GM21447 (cell line): ENCODE measurements at regions not wholly inside any gene's neighbourhood (a gene's known extent, or its start where the extent isn't known, plus 50 kb on each side); places are given as distances from the start of the nearest gene placed in this dataset.
"Not testable (repeated sequence)": the region's sequence is repeated elsewhere in the genome, so short reads cannot be mapped to it uniquely, and the experiment has no call there.

Experiments used
- ATAC-seq: cut with Tn5 transposase; IDR thresholded peaks from one replicate; pipeline ENCODE4 v1.9.1; 2021; ENCODE audit not compliant: unreplicated experiment

- ATAC-seq, result no peak
Measured at GRCh38 chr1:173300061-173301044, 93.2 kb upstream of the TNFSF4 start.

DNA sequence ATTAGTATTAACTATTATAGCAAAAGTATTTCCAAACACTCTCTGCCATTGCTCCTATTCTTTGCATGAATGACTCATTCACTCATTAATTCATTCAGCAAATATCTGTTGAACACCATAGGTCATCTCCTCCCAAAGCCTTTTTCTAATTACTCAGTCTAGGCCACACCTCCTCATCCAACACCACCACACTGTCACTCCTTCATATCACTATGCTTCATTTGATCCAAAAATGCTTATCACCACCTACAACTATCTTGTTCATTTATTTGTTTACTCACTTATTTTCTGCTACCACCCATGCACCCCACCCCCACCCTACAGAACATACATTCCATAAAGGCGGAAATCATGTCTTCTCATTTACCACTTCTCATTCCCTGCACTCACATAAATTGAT lies 94.4 kb upstream of the TNFSF4 start:
- no peak for ATAC-seq

DNA sequence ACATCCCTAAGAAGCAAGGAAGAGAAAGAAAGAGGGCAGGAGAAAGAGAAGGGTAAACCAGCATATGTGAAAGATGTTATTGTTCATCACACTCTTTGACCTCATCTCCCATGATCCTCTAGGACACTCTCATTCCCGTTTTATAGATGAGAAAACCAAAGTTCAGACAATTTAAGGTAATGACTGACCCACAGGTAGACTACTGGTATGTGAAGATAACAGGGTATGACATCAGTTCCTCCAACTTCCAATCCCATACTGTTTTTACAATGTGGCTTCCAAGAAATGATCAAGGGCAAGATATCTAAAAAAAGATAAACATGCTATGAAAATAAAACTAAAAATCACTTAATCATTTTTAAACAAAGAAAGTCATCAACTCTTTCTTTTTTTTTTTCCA lies 95.2 kb upstream of the TNFSF4 start:
- ATAC-seq, result no peak

GRCh38 chr1:173302890-173303829 lies 96.0 kb upstream of the TNFSF4 start:
- no peak for ATAC-seq

DNA sequence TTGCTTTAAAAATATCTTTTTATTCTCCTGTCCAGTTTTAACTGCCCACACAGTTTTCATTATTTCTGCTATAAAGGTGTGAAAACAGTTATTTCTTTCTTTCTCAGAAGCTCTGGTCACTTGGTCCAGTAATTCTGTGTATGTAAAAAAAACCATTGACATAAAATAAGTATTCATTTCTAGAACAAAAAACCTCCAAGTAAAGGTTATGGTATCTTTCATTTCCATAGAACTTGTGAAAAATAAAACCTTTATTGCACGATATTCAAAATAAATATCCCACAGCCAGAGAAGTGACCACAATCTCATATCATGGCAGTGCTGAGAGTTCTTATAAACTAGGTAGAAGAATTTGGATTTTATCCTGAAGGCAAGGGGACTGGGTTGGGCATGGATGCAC lies 96.9 kb upstream of the TNFSF4 start:
- ATAC-seq, result no peak

DNA sequence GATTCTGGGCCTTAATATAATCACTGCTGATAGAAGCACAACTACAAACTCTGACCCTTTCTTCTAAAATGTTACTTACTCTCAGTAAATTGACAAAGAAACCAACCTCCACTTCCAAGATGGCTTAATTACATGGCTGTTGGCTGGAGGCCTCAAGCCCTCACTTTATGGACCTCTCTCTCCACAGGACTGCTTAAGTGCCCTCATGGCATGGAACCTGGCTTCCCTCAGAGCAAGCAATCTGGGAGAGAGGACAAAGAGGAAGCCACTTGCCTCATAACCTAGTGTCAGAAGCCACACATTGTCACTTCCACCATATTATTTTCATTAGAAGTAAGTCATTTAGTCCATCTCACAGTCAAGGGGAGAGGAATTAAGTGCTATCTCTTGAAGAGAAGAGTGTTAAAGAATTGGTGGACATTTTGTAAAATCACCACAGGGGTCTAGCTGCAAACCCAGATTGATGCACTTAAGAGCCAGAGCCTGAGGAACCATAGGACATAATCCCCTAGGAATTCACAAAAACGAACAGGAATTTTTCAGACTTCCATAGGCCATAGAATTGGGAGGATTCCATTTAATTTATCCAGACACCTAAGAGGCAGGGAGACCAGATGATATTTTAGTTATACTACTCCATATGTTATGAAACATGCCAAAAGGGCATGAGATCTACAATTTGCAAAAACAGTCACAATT lies 97.5 kb upstream of the TNFSF4 start:
- ATAC-seq, result no peak

- no peak for ATAC-seq
Measured at GRCh38 chr1:173307845-173308244, 100.7 kb upstream of the TNFSF4 start.

GRCh38 chr1:173314656-173315055 lies 107.5 kb upstream of the TNFSF4 start:
- no peak for ATAC-seq

- no peak for ATAC-seq
Measured at GRCh38 chr1:173315296-173315695, 108.2 kb upstream of the TNFSF4 start.

DNA sequence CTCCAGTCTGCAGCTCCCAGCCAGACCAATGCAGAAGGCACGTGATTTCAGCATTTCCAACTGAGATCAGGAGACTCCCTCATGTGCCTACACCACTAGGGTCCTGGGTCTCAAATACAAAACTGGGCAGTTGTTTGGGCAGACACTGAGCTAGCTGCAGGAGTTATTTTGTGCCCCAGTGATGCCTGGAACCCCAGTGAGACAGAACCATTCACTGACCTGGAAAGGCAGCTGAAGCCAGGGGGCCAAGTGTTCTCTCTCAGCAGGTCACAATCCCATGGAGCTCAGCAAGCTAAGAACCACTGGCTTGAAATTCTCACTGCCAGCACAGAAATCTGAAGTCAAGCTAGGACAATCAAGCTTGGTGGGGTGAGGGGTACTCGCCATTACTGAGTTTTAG lies 111.7 kb upstream of the TNFSF4 start:
- no peak for ATAC-seq

DNA sequence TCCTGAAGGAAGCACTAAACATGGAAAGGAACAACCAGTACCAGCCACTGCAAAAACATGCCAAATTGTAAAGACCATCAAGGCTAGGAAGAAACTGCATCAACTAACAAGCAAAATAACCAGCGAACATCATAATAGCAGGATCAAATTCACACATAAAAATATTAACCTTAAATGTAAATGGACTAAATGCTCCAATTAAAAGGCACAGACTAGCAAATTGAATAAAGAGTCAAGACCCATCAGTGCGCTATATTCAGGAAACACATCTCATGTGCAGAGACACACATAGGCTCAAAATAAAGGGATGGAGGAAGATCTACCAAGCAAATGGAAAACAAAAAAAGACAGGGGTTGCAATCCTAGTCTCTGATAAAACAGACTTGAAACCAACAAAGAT lies 117.2 kb upstream of the TNFSF4 start:
- ATAC-seq, result not testable (repeated sequence)

DNA sequence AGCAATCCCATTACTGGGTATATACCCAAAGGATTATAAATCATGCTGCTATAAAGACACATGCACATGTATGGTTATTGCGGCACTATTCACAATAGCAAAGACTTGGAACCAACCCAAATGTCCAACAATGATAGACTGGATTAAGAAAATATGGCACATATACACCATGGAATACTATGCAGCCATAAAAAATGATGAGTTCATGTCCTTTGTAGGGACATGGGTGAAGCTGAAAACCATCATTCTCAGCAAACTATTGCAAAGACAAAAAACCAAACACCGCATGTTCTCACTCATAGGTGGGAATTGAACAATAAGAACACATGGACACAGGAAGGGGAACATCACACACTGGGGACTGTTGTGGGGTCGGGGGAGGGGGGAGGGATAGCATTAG lies 120.9 kb upstream of the TNFSF4 start:
- not testable (repeated sequence) for ATAC-seq

DNA sequence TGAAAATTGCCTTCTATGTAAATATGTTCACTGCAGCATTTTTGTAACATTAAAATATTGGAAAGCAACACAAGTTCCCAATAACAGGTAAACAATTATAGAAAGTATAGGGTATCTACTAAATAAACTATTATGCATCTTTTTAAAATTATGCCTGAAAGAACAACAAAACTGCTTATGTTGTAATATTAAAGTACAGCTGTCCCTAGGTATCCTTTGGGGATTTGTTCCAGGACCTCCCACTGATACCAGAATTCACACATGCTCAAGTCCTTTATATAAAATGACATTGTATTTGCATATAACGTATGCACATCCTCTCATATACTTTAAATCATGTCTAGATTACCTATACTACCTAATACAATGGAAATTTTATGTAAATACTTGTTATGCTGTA lies 121.8 kb upstream of the TNFSF4 start:
- no peak for ATAC-seq

- ATAC-seq, result no peak
Measured at GRCh38 chr1:173329726-173330125, 122.6 kb upstream of the TNFSF4 start.

DNA sequence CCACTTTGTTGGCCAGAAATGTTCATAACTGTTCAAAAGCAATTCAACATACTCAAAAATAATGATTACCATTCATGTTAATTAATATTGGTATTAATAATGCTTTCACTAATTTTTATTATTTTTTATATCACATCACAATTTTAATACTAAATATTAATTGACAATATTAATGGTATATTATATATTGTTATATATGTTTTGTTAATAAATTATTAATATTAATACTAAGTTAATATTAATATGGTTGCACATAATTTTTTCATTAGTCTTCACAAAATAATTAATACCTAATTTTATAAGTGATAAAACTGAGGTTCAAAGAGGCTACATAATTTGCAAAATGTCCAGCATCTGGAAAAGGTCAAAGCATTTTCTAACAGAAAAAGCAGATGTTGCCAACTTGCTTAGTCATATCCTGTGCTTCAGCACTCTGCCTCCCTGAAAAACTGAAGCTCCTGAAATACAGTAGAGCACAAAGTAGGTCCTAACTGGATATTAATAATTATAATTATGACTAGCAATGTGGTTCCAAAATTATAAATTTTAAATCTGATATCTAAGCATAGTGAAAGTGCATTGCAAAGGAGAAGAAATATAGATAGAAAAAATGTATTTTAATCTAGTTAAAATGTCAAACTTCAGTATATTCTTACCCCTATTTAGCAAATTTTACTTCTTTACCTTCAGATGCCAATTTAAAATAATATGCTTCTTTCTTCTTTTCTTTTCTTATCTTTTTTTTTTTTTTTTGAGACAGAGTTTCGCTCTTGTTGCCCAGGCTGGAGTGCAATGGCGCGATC lies 123.2 kb upstream of the TNFSF4 start:
- no peak for ATAC-seq

DNA sequence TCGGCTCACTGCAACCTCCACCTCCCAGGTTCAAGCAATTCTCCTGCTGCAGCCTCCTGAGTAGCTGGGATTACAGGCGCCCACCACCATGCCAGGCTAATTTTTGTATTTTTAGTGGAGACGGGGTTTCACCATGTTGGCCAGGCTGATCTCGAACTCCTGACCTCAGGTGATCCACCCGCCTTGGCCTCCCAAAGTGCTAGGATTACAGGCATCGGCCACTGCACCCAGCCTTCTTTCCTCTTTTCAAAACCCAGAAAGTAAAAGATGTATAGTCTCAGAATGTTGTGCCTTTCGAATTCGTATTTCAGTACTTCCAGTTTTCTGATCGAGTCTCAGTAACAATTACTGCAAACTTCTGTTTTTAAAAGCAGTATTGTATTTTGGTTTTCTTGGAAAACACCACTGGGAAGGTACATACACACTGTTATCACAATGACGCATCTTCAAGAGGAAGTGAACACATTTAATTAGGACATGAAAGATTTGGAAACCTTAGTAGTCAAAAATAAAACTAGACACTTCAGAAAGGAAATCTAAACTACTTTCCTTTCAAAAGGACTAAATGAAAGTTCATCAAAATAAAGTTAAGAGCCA lies 123.9 kb upstream of the TNFSF4 start:
- not testable (repeated sequence) for ATAC-seq

DNA sequence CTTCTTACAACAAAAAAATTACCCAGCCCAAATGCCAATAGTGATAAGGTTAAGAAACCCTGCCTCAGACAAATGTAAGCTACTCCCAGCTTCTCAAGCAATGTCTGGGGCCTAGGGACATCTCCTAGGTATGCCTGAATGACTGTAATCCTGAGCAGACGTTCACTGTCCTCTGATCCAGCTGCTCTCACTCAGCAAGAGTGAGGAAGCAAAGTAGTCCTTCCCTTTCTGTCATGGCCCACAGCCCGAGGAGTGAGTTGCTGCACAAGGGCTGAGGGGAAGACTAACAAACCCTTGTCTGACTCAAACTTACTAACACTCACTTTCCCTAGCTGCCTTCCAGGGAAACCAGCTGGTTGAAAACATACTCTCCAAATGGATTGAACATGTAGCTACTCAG lies 124.9 kb upstream of the TNFSF4 start:
- ATAC-seq, result no peak

DNA sequence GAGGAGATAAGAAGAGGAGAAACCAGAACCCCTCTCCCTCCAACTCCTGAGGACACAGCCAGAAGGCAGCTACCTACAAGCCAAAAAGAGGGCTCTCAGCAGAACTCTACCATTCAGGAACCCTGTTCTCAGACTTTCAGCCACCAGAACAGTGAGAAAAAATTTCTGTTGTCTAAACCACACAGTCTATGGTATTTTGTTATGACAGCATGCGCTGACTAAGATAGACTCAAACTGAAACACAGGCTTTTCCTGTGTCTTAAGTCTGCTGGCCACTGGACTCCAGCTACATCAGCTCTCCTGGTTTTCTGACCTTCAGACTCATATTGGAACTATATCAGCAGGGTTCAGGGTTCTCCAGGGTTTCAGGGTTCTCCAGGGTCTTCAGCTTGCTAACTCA lies 126.5 kb upstream of the TNFSF4 start:
- peak; percentile 66 for ATAC-seq

GRCh38 chr1:173337126-173337525 lies 130.0 kb upstream of the TNFSF4 start:
- no peak for ATAC-seq

DNA sequence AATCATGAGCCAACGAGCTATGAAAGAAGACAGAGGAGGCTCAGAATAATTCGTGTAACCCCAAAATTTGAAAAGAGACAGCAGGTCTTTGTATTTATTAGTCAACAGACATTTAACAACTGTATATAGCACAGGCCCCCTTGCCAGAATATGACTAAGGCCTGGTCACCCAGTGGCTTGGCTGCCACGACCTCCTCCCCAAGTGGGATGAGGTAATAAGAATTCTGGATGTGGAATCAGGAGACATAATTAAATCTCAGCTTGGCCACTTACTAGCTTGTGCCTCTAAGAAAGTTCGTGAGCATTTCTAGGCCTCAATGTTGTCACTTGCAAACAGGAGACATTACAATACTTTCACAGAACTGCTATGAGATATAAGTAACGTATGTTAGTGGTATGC lies 134.2 kb upstream of the TNFSF4 start:
- ATAC-seq, result no peak
